A549 (cell line): ENCODE measurements at regions not wholly inside any gene's neighbourhood (a gene's known extent, or its start where the extent isn't known, plus 50 kb on each side); places are given as distances from the start of the nearest gene placed in this dataset.

Experiments used
- ATAC-seq, 2 experiments: fragments of 200-7000 bp in 1 of 2; fragments of >200 bp in 1 of 2; cut with Nextera tagmentation in 1 of 2; cut with Tn5 transposase in 1 of 2; 3 replicates each; pipeline versions ENCODE4 v1.8.0 to v1.9.1; 2018 to 2020; ENCODE audit warnings: mild to moderate bottlenecking in 1 of 2, moderate library complexity in 1 of 2
- CTCF ChIA-PET: fragments of 300-600 bp; sonication (Branson Sonifier 250); formaldehyde crosslinking; extraction: SDS; loops from one replicate; lab custom pipeline; 2021; ENCODE audit warnings: antibody characterized with exemption, inconsistent platforms; lab: Yijun Ruan, JAX
- POLR2A ChIA-PET: fragments of 350-600 bp; formaldehyde crosslinking; extraction: SDS; loops from one replicate; lab custom pipeline; 2021; ENCODE audit warnings: antibody characterized with exemption, inconsistent platforms; lab: Yijun Ruan, JAX
- DNase-seq, 2 experiments: peaks; one replicate each; pipeline versions ENCODE4 v3.0.0 to v3.0.0-alpha.2; 2011 to 2016; ENCODE audit warnings: low read depth in 1 of 2, low spot score in 1 of 2
- FAIRE-seq: peaks from 2 replicates; lab custom pipeline; 2011; peaks lifted over from hg19 to GRCh38; lab: Jason Lieb, UNC
- H3K27ac ChIP-seq, 2 experiments: fragments of >200 bp; sonication (Bioruptor Twin); formaldehyde crosslinking; 3 replicates each; pipeline ENCODE4 v1.5.1; 2016 to 2017
- H3K4me1 ChIP-seq: fragments of >200 bp; sonication (Bioruptor Twin); formaldehyde crosslinking; 3 replicates; pipeline ENCODE4 v1.6.1; 2016
- H3K4me2 ChIP-seq: fragments of >200 bp; sonication (Bioruptor Twin); formaldehyde crosslinking; 3 replicates; pipeline ENCODE4 v1.6.1; 2016
- H3K4me3 ChIP-seq: fragments of >200 bp; sonication (Bioruptor Twin); formaldehyde crosslinking; 3 replicates; pipeline ENCODE4 v1.5.1; 2016
- H3K9me3 ChIP-seq: fragments of >200 bp; sonication (Bioruptor Twin); formaldehyde crosslinking; 3 replicates; pipeline ENCODE4 v1.6.1; 2016
- FOSB ChIP-seq: fragments of 250-450 bp; sonication (Bioruptor Pico); IDR thresholded peaks from 2 replicates; pipeline ENCODE4 v1.5.0; 2020; ENCODE audit warnings: mild to moderate bottlenecking, moderate library complexity
- WGBS: methylation state at CpG from one replicate; pipeline ENCODE4 v1.1.6; 2017; ENCODE audit errors: missing lambda C conversion rate; 5-methylcytosine and 5-hydroxymethylcytosine counted together

DNA sequence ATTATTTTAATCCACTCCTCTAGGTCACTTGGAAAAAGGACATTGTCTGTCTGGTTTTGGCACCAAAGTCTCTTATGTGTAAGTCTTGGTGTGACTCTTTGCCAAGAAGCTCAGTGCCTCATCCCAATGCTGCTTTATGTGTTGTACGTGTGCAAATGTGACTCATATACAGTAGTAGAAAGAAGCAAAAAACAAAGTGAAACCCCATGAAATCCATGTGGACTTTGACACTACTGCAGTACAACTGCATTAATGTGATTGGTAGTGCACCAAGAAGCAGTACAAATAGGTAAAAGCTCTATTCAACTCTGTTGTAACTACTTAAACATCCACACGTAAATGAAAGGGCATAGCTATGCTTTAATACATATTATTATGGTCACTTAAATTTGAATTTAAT lies 59.6 kb upstream of the EIF1AY start:
- no peaks in the 10 kb centered on the region for H3K4me1 ChIP-seq
- no peaks in the 10 kb centered on the region for H3K9me3 ChIP-seq
- FAIRE-seq (no peak), ATAC-seq (no peak), DNase-seq (no peak)
- no peak overlapping the region for H3K27ac ChIP-seq
- H3K4me3 ChIP-seq, result no peak overlapping the region
- H3K4me2 ChIP-seq, result no peak overlapping the region
- ChIA-PET CTCF (no interaction called here), POLR2A (no interaction called here)
- no peak for TF ChIP-seq FOSB
- 2% methylated on average over 2 of the region's 2 CpGs for WGBS
